GM12872 (cell line): ENCODE measurements at regions not wholly inside any gene's neighbourhood (a gene's known extent, or its start where the extent isn't known, plus 50 kb on each side); places are given as distances from the start of the nearest gene placed in this dataset.

Source experiments
- CTCF ChIP-seq: IDR thresholded peaks from 3 replicates; pipeline ENCODE4 v1.5.1; 2011; ENCODE audit warnings: low read depth, mild to moderate bottlenecking, low read length, moderate library complexity; ENCODE audit not compliant: insufficient read depth

- no peak for TF ChIP-seq CTCF
These were observed 819.1 kb downstream of the TRIML1 start for GRCh38 chr4:188958346-188958745.

- no peak for TF ChIP-seq CTCF
These were observed 820.2 kb downstream of the TRIML1 start for GRCh38 chr4:188959424-188959823.

- no peak for TF ChIP-seq CTCF
These were observed 821.3 kb downstream of the TRIML1 start for GRCh38 chr4:188960411-188961093.

GRCh38 chr4:188971125-188971524 lies 831.9 kb downstream of the TRIML1 start:
- TF ChIP-seq CTCF: no peak

GRCh38 chr4:188975271-188975670 lies 836.0 kb downstream of the TRIML1 start:
- no peak for TF ChIP-seq CTCF

GRCh38 chr4:188976644-188977115 lies 837.4 kb downstream of the TRIML1 start:
- TF ChIP-seq CTCF: no peak

- TF ChIP-seq CTCF: no peak
These were observed 845.3 kb downstream of the TRIML1 start for GRCh38 chr4:188984518-188984917.
